HK-2 (cell line): ENCODE measurements at regions not wholly inside any gene's neighbourhood (a gene's known extent, or its start where the extent isn't known, plus 50 kb on each side); places are given as distances from the start of the nearest gene placed in this dataset.
"Not testable (repeated sequence)": the region's sequence is repeated elsewhere in the genome, so short reads cannot be mapped to it uniquely, and the experiment has no call there.

Experiments used
- DNase-seq: peaks from one replicate; pipeline ENCODE4 v3.0.0-alpha.2; 2018; ENCODE audit not compliant: unreplicated experiment

GRCh38 chr13:18835754-18836153 lies 345.9 kb downstream of the TUBA3C start:
- DNase-seq, result not testable (repeated sequence)

- not testable (repeated sequence) for DNase-seq
Measured at GRCh38 chr13:18824678-18825077, 356.9 kb downstream of the TUBA3C start.

GRCh38 chr13:18822655-18823639 lies 358.7 kb downstream of the TUBA3C start:
- not testable (repeated sequence) for DNase-seq

DNA sequence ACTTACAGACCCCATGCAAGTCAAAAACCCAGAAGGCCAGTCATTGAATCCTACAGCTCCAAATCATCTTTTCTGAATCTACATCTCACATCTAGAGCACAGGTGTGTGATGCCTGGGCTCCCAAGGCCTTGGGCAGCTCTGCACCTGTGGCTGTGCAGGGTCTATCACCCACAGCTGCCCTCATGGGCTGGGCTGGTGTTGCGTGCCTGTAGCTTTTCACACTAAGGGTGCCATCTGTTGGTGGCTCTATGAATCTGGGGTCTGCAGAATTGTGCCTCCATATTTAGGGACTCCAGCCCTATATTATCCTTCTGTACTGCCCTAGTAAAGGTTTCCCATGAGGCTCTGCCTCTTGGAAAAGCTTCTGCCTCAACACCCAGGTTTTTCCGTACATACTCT lies 407.6 kb downstream of the TUBA3C start:
- not testable (repeated sequence) for DNase-seq

DNA sequence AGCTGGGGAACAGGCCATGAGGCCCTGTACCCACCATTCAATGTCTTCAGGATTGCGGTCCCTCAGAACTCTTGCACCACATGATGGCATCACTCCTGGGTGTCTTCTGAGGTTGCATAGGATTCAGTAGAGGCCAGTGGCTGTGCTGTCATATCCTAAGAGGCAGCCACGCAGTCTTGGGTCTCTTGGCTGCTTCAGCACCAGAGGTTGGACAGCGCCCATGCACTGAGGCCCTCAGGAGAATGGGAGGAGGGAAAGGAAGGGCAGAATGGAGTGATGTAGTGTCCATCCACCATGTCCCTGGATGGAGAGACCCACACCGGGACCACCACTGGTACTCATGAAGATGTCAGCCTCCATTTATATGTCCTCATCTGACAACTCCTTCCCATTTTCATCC lies 439.9 kb downstream of the TUBA3C start:
- DNase-seq, result not testable (repeated sequence)

DNA sequence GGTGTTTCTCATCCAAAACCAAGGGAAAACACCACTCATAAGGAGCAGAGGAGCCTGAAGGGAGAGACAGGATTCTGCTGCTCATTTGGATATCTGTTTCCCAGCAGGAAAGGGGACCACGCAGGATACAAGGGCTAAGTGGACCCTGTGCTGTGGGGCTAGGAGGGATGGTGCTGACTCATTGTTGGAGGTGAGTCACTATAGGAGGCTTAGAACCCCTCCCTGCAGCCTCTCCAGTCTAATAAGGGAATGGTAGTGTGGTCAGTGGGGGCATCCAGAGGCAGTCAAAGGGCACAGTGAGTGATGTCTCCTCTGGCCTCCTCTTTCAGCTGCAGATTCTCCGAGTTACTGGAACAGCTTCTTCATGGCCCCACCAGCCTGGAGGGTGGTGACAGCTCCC lies 442.3 kb downstream of the TUBA3C start:
- no peak for DNase-seq

GRCh38 chr13:18738086-18738485 lies 443.5 kb downstream of the TUBA3C start:
- not testable (repeated sequence) for DNase-seq

GRCh38 chr13:18727138-18727537 lies 454.5 kb downstream of the TUBA3C start:
- DNase-seq, result not testable (repeated sequence)

DNA sequence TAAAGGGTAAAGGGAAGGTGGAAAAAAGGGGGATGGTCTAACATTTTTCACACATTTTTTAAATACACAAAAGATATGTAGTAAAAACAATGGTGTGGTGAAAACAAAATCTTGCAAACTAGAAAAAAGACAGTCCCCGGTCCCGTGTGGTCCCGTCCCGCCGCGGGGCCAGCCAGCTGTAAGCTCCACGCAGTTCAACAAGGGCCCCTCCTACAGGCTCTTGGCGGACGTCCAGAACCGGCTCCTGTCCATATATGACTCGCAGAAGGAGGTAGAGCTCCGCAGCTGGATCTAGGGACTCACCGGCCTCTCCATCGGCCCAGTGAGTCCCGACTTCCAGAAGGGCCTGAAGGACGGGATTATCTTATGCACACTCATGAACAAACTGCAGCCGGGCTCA lies 455.1 kb downstream of the TUBA3C start:
- DNase-seq, result not testable (repeated sequence)

DNA sequence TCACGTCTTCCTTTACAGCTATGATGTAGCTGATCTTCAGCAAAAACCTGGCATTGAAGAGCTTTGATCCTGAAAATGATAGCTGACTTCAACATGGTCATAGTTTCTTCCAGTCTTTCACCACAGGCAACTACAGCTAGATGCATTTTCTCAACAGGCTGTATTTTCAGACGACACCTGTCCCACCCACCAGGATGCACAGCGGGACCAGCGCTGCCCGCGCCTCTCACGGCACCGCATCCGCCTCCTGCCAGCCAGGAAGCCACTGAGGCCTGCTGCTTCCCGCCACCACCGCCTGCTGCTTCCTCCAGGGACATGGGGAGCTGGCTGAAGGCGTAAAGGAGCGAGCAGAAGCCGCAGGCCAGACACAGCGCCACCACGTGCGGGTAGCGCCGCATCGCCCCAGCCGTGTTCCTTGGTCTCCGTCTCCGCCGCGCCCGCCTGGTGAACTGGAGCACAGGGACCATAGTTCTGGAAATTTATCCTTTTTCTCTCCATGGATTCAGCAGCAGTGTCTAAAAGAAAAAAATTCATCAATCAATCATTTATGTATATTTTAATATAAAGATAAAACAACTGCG lies 456.3 kb downstream of the TUBA3C start:
- DNase-seq, result not testable (repeated sequence)

DNA sequence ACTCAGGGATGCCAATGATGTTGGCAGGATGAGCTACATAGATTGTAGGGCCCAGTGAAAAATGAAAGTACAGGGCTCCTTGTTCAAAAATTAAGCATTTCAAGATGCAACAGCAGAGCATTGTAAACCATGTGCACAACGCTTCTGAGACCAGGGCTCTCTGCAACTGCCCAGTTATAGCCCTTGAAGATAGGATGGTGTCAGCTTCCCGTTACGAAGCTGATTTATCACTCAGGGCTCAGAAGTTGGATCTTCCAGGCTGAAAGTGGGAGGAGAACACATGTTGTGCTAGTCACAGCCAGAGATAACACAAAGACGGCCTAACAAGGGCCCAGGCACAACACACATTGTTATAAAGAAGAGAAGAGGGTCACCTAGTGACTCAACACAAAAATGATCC lies 466.7 kb downstream of the TUBA3C start:
- DNase-seq, result no peak

- not testable (repeated sequence) for DNase-seq
Measured at GRCh38 chr13:18710673-18711072, 471.0 kb downstream of the TUBA3C start.

DNA sequence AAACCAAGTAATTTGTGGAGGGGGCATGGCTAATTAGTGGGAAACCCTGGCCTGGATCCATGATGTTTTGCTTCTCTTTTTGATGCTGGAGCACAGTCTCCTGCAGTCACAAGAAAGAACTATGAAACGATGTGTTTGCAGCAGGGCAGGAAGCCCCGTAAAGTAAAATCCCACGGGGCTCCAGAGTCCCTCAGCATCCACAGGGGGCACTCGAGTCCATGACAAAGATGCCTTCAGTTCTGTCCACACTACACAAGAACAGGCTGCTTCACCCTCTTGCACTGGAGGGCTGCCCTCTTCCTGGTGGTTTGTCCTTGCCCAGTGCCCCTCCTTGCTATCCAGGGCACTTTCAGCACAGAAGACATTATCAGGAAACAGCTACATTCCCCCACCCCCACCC lies 475.1 kb downstream of the TUBA3C start:
- DNase-seq, result not testable (repeated sequence)

DNA sequence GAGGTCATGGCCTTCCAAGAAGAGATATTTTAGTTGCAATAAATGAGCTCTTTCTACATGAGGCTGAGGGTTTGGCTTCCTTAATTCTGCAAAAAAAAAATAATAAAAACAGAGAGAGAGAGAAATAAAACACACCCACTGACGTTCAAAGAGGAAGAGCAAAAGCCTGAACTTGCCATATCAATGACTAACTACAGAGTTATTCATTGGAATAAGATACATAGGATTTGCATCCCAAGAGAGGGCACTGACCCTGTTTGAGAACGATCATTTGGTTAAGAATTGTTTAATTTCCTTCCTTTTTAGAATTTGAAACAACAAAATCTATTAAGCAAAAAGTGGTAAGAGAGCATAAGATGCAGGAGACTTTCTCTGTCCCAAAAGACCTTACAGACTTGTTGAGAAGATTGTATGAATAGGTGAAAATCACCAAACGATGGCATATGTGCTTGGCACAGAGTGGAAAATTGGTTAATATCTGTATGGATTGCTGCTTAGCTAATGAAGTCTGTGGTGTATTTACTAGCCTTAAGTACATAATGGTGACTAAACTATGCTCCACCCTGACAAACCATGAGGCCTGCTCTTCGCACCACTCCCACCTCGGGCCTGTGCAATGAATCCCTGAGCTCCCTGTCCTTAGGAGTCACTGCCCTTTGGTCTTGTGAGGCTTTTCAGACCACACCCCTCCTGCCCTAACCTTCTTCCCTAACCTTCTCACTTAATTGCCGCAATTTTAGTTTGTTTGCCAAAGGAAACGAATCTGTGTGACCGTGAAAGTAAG lies 479.0 kb downstream of the TUBA3C start:
- not testable (repeated sequence) for DNase-seq

- not testable (repeated sequence) for DNase-seq
Measured at GRCh38 chr13:18698332-18698731, 483.3 kb downstream of the TUBA3C start.

- DNase-seq, result not testable (repeated sequence)
Measured at GRCh38 chr13:18697851-18698250, 483.8 kb downstream of the TUBA3C start.

DNA sequence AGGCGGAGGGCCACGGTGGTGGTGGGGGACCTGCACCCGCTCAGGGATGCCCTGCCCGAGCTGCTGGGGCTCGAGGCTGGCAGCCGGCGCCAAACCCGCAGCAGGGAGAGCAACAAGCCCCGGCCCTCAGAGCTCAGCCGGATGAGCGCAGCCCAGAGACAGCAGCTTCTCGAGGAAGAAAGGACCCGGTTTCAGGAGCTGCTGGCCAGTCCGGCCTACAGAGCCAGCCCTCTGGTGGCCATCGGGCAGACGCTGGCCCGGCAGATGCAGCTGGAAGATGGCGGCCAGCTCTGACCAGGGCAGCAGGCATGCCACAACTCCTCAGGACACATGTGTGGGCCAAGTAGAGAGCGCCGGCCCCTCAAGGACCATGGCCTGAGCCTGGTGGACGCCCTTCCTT lies 484.4 kb downstream of the TUBA3C start:
- not testable (repeated sequence) for DNase-seq

DNA sequence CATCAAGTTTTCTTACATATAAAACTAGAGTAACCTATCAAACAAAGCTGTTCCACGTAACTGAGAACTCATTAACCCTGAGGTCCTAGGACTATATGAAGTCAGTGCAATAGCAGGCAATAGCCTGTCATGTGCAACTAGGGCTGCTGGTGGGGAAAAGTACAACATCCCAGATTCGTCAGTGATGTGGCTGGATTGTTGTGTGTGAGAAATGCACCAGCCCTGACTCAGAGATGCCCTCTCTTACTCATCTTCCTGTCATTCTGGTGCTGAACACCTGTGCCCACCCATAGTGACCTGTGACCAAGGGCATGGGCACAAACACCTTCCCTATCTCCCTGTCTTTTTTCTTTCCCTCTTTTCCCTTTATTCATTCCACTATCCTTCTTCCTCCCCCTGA lies 504.2 kb downstream of the TUBA3C start:
- DNase-seq, result not testable (repeated sequence)

DNA sequence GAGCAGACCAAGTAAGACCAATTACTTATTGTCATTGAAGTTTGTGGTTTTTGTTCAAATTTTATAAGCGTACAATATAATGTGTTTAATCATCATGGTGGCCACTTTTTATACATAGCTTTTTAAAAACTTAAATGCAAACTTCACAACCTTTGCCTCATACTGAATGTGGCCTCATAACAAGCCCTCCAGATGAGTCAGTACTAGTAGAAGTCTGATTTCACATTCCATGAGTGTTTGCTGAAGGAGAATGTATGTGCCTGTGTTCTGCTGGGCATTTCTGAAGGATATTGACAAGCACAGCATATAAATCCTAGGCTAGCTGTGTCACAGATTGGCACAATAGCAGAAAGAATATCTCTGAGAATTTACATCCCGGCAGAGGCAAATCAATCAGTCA lies 506.4 kb downstream of the TUBA3C start:
- not testable (repeated sequence) for DNase-seq

DNA sequence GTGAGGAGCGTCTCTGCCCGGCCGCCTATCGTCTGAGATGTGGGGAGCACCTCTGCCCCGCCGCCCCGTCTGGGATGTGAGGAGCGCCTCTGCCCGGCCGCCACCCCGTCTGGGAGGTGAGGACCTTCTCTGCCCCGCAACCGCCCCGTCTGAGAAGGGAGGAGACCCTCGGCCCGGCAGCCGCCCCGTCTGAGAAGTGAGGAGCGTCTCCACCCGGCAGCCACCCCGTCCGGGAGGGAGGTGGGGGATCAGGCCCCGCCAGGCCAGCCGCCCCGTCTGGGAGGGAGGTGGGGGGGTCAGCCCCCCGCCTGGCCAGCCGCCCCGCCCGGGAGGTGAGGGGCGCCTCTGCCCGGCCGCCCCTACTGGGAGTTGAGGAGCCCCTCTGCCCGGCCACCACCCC lies 507.8 kb downstream of the TUBA3C start:
- not testable (repeated sequence) for DNase-seq

DNA sequence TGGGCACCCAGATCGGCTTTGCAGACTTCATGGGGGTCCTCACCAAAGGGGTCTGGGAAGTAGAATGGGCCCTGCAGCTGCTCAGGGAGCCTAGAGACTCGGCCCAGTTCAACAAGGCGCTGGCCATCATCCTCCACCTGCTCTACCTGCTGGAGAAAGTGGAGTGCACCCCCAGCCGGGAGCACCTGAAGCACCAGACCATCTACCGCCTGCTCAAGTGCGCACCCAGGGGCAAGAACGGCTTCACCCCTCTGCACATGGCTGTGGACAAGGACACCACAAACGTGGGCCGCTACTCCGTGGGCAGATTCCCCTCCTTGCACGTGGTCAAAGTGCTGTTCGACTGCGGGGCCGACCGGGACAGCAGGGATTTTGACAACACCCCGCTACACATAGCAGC lies 515.0 kb downstream of the TUBA3C start:
- DNase-seq, result not testable (repeated sequence)

DNA sequence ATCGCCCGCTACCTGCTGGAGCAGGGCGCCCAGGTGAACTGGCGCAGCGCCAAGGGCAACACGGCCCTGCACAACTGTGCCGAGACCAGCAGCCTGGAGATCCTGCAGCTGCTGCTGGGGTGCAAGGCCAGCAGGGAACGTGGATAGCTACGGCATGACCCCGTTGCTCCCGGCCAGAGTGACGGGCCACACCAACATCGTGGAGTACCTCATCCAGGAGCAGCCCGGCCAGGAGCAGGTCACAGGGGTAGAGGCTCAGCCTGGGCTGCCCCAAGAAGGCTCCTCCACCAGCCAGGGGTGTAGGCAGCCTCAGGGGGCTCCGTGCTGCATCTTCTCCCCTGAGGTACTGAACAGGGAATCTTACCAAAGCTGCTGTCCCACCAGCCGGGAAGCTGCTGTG lies 515.9 kb downstream of the TUBA3C start:
- DNase-seq, result not testable (repeated sequence)
